AG10803 (cell line): ENCODE measurements at regions not wholly inside any gene's neighbourhood (a gene's known extent, or its start where the extent isn't known, plus 50 kb on each side); places are given as distances from the start of the nearest gene placed in this dataset.

Experiments used
- DNase-seq: peaks from one replicate; pipeline ENCODE4 v3.0.0; 2010; ENCODE audit warnings: low read depth
- H3K4me3 ChIP-seq: 2 replicates; pipeline ENCODE4 v1.5.1; 2011; ENCODE audit warnings: mild to moderate bottlenecking, low read length, control low read depth
- TF ChIP-seq, protein P1 (sequence below): conservative IDR thresholded peaks from 2 replicates; pipeline ENCODE4 v1.5.1; 2011; ENCODE audit warnings: mild to moderate bottlenecking, low read length, control low read depth, inconsistent platforms

DNA sequence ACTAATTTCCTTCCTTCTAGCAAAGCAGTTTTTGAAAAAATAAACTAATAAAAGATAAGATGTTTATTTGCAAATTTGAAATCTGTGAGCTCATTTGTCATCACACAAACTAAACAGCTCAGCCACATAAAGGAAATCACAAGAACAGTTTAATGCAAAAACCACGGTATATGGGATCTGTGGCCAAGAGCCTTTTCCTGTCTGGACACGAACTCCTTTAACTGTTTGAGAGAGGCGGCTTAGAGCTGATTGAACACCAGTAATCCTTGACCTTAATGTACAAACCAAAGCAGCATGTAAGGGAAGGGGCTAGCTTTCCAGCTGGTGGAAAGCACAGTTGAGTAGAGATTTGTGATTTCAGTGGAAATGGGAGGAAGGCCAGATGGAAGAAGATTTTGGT, 66.3 kb upstream of the SPINK5 start:
- H3K4me3 ChIP-seq: no peak overlapping the region
- DNase-seq: no peak
- TF ChIP-seq, protein P1, sequence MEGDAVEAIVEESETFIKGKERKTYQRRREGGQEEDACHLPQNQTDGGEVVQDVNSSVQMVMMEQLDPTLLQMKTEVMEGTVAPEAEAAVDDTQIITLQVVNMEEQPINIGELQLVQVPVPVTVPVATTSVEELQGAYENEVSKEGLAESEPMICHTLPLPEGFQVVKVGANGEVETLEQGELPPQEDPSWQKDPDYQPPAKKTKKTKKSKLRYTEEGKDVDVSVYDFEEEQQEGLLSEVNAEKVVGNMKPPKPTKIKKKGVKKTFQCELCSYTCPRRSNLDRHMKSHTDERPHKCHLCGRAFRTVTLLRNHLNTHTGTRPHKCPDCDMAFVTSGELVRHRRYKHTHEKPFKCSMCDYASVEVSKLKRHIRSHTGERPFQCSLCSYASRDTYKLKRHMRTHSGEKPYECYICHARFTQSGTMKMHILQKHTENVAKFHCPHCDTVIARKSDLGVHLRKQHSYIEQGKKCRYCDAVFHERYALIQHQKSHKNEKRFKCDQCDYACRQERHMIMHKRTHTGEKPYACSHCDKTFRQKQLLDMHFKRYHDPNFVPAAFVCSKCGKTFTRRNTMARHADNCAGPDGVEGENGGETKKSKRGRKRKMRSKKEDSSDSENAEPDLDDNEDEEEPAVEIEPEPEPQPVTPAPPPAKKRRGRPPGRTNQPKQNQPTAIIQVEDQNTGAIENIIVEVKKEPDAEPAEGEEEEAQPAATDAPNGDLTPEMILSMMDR: no peak

DNA sequence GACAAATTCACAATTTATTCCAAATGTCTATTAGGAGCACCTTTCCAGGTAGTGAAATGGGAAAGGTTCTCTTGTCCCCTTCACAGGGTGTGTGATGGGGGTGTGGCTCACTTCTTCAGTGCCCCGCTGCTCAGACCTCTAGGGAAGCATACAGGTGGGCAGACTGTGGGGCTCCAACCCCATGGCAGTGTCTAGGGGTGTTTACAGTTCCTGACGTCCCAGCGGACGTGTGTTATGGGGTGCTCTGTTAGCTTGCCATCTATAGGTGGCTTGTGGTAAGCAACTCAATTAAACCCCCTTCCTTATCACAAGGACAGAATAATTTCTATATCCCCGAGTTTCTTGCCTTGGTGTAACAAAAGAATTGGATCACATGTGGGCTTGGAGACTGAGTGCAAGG, 67.4 kb upstream of the SPINK5 start:
- TF ChIP-seq, protein P1: no peak
- DNase-seq: no peak
- H3K4me3 ChIP-seq: no peak overlapping the region

DNA sequence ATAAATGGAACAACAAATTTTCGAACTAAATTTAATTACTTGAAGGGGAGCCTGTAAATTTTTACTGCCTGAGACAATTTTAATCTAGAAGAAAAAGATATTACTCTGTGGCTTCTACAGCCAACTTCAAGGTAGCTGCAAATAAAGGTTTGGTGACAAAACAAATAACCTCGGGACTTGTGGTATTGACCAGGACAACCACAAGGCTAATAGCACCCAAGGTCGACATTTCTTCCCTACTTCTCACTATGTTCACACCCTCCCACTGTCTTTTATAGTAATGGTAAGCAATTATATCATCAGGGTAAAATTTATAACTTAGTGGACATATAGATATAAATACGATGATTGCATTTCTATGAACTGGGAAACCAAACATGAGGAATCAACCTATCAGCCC, 67.9 kb upstream of the SPINK5 start:
- TF ChIP-seq, protein P1: no peak
- H3K4me3 ChIP-seq: no peak overlapping the region
- no peak for DNase-seq

- no peak for DNase-seq
- TF ChIP-seq, protein P1: no peak
- no peak overlapping the region for H3K4me3 ChIP-seq
These were observed 73.8 kb upstream of the SPINK5 start for GRCh38 chr5:147989994-147990393.

DNA sequence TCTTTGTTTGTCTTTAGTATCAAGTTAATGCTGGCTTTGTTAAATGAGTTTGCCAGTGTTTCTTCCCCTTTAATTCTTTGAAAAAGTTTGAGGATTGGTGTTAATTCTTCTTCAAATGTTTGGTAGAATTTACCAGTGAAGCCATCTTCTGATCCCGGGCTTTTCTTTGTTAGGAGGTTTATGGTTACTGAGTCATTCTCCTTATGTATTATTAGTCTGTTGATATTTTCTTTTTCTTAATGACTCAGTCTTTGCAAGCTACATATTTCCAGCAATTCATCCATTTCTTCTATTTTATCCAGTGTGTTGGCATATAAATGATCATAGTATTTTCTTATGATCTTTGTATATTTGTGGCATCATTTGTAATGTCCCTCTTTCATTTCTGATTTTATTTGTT, 74.5 kb upstream of the SPINK5 start:
- TF ChIP-seq, protein P1: no peak
- DNase-seq: no peak
- no peak overlapping the region for H3K4me3 ChIP-seq

DNA sequence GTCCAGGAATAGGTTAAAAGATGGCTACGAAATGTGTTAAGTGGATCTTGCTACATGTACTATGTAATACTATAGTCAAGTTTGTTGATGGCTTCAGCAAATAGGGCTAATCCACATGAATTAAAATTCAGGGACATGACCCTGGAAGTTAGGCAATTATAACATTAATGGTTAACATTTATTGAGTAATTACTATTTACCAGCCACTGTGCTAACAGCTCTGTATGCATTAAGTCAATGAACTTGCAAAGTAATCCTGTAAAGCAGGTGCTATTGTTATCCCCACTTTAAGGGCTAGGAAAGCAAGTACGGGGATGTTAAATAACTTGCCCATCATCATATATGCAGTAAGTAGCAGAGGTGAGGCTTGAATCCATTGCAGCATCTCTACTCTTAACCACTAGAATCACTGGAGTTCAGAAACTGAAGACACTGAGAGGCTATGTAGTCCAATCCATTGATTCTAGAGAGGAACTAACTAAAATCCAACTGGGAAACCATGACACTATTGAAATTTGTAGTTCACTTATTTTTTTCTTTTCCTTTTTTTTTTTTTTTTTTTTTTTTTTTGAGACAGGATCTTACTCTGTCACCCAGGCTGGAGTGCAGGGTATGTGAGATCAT, 77.5 kb upstream of the SPINK5 start:
- no peak overlapping the region for H3K4me3 ChIP-seq
- TF ChIP-seq, protein P1: no peak
- DNase-seq: no peak

GRCh38 chr5:147985608-147986007, 78.2 kb upstream of the SPINK5 start:
- no peak for DNase-seq
- TF ChIP-seq, protein P1: no peak
- H3K4me3 ChIP-seq: no peak overlapping the region
